AG09319 (cell line): ENCODE measurements at regions not wholly inside any gene's neighbourhood (a gene's known extent, or its start where the extent isn't known, plus 50 kb on each side); places are given as distances from the start of the nearest gene placed in this dataset.

Experiments
- DNase-seq: peaks from one replicate; pipeline ENCODE4 v3.0.0-alpha.2; 2010; ENCODE audit warnings: low read depth; ENCODE audit errors: extremely low read depth
- CTCF ChIP-seq: IDR thresholded peaks from 2 replicates; pipeline ENCODE4 v1.5.1; 2011; ENCODE audit warnings: low read depth, mild to moderate bottlenecking, inconsistent platforms, low read length, moderate library complexity

GRCh38 chr14:38848243-38848935, 254.6 kb downstream of the SEC23A start:
- no peak for TF ChIP-seq CTCF
- DNase-seq, result no peak

- DNase-seq, result no peak
- no peak for TF ChIP-seq CTCF
Observed at GRCh38 chr14:38847161-38847560, 255.9 kb downstream of the SEC23A start.

GRCh38 chr14:38839694-38840365, 263.2 kb downstream of the SEC23A start:
- no peak for TF ChIP-seq CTCF
- DNase-seq, result no peak

GRCh38 chr14:38838979-38839323, 264.1 kb downstream of the SEC23A start:
- TF ChIP-seq CTCF, result no peak
- DNase-seq, result no peak

- no peak for TF ChIP-seq CTCF
- DNase-seq, result no peak
Observed at GRCh38 chr14:38838049-38838978, 264.7 kb downstream of the SEC23A start.

- TF ChIP-seq CTCF, result no peak
- DNase-seq, result no peak
Observed at GRCh38 chr14:38837343-38838048, 265.5 kb downstream of the SEC23A start.
